ENCODE measurements at regions not wholly inside any gene's neighbourhood (a gene's known extent, or its start where the extent isn't known, plus 50 kb on each side); places are given as distances from the start of the nearest gene placed in this dataset.

GRCh38 chr5:53403291-53403690 lies 77.1 kb upstream of the FST start:
- no peaks in the 10 kb centered on the region for H4K20me1 ChIP-seq (ENCODE audit: insufficient read depth)
- H3K4me1 ChIP-seq (ENCODE audit: insufficient read depth): peaks cover 59% of the 10 kb centered on the region
- no peaks in the 10 kb centered on the region for H3K36me3 ChIP-seq (ENCODE audit: low read depth)
- no peak overlapping the region for H3K4me2 ChIP-seq (ENCODE audit: unreplicated experiment)
- in situ Hi-C loops (cut with MboI): no loop called here
- H2AFZ ChIP-seq: no peak overlapping the region
- H3K9ac ChIP-seq: no peak overlapping the region
- 82 to 86% methylated on average over 3 of the region's 3 CpGs for WGBS, 2 experiments (ENCODE audit: low coverage in 1 of 2, low lambda C conversion rate in 2 of 2, missing lambda C conversion rate in 2 of 2)
- TF ChIP-seq EZH2 (IDR thresholded peaks at IDR 0.05; ENCODE audit: insufficient read depth, poor library complexity, severe bottlenecking) (no peak), EZH2phosphoT487 (IDR thresholded peaks at IDR 0.05; ENCODE audit: insufficient read depth, low read depth) (no peak)
- H3K4me3 ChIP-seq: no peak overlapping the region
- H3K27me3 ChIP-seq (replicated peaks; ENCODE audit: insufficient read depth): no peaks in the 10 kb centered on the region
- H3F3A ChIP-seq (ENCODE audit: insufficient read depth): peaks cover 48% of the 10 kb centered on the region
- no peaks in the 10 kb centered on the region for H3K79me2 ChIP-seq (ENCODE audit: insufficient read depth)
- no peaks in the 10 kb centered on the region for H3K9me2 ChIP-seq (ENCODE audit: insufficient read depth)
- no peaks in the 10 kb centered on the region for H3K9me3 ChIP-seq (ENCODE audit: low read depth)
- no peak overlapping the region for H3K27ac ChIP-seq
- DNase-seq: no peak

GRCh38 chr5:53403758-53404157 lies 76.7 kb upstream of the FST start:
- Histone ChIP-seq H3K9me3 (ENCODE audit: low read depth) (no peaks in the 10 kb centered on the region), H3K9ac (no peak overlapping the region), H4K20me1 (ENCODE audit: insufficient read depth) (no peaks in the 10 kb centered on the region), H3K4me1 (ENCODE audit: insufficient read depth) (peaks cover 54% of the 10 kb centered on the region), H3K9me2 (ENCODE audit: insufficient read depth) (no peaks in the 10 kb centered on the region), H2AFZ (no peak overlapping the region), H3K4me3 (no peak overlapping the region), H3K27me3 (replicated peaks; ENCODE audit: insufficient read depth) (no peaks in the 10 kb centered on the region), H3F3A (ENCODE audit: insufficient read depth) (peaks cover 44% of the 10 kb centered on the region), H3K4me2 (ENCODE audit: unreplicated experiment) (no peak overlapping the region), H3K27ac (no peak overlapping the region), H3K36me3 (ENCODE audit: low read depth) (no peaks in the 10 kb centered on the region), H3K79me2 (ENCODE audit: insufficient read depth) (no peaks in the 10 kb centered on the region)
- 16 to 20% methylated on average over 2 of the region's 2 CpGs for WGBS, 2 experiments (ENCODE audit: low coverage in 1 of 2, low lambda C conversion rate in 2 of 2, missing lambda C conversion rate in 2 of 2)
- TF ChIP-seq EZH2 (IDR thresholded peaks at IDR 0.05; ENCODE audit: insufficient read depth, poor library complexity, severe bottlenecking) (no peak), EZH2phosphoT487 (IDR thresholded peaks at IDR 0.05; ENCODE audit: insufficient read depth, low read depth) (no peak)
- in situ Hi-C loops (cut with MboI): no loop called here
- no peak for DNase-seq

DNA sequence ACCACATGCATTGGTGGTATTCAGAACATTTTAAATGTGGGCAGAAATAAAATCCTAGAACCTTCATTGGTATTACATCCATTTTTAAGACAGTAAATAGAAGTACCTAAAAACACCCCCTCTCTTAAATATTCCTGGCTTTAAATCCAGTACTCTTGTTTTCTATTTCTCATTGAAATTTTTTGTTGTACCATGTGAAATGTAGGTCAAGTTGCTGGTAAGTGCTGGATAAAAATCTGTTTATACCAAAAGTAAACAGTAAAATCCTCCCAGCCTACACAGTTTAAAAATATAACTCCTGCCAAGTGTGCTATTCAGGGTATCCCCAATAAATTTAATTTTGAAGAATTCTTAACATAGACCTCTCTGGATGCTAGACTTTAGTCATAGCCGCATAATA lies 75.0 kb upstream of the FST start:
- WGBS, 2 experiments (ENCODE audit: low coverage in 1 of 2, low lambda C conversion rate in 2 of 2, missing lambda C conversion rate in 2 of 2): 97% methylated on average over 1 of the region's 1 CpG
- Histone ChIP-seq H4K20me1 (ENCODE audit: insufficient read depth) (no peaks in the 10 kb centered on the region), H3K9ac (no peak overlapping the region), H3K4me3 (no peak overlapping the region), H3K27ac (no peak overlapping the region), H3K27me3 (replicated peaks; ENCODE audit: insufficient read depth) (no peaks in the 10 kb centered on the region), H3K36me3 (ENCODE audit: low read depth) (no peaks in the 10 kb centered on the region), H3K9me2 (ENCODE audit: insufficient read depth) (no peaks in the 10 kb centered on the region), H2AFZ (no peak overlapping the region), H3F3A (ENCODE audit: insufficient read depth) (peaks cover 31% of the 10 kb centered on the region), H3K9me3 (ENCODE audit: low read depth) (no peaks in the 10 kb centered on the region), H3K4me1 (ENCODE audit: insufficient read depth) (peaks cover 40% of the 10 kb centered on the region), H3K4me2 (ENCODE audit: unreplicated experiment) (no peak overlapping the region), H3K79me2 (ENCODE audit: insufficient read depth) (no peaks in the 10 kb centered on the region)
- DNase-seq: no peak
- in situ Hi-C loops (cut with MboI): no loop called here
- no peak for TF ChIP-seq EZH2phosphoT487 (IDR thresholded peaks at IDR 0.05; ENCODE audit: insufficient read depth, low read depth)
- no peak for TF ChIP-seq EZH2 (IDR thresholded peaks at IDR 0.05; ENCODE audit: insufficient read depth, poor library complexity, severe bottlenecking)

- no peak overlapping the region for H2AFZ ChIP-seq
- no peaks in the 10 kb centered on the region for H3K79me2 ChIP-seq (ENCODE audit: insufficient read depth)
- 27 to 32% methylated on average over 4 of the region's 4 CpGs for WGBS, 2 experiments (ENCODE audit: low coverage in 1 of 2, low lambda C conversion rate in 2 of 2, missing lambda C conversion rate in 2 of 2)
- peak overlapping the region; percentile 78 for H3K27ac ChIP-seq
- in situ Hi-C loops (cut with MboI): no loop called here
- 0 out of 2 replicates have a peak overlapping the region, but pooled peaks have one; percentile 12 for H3K9ac ChIP-seq
- H3K9me2 ChIP-seq (ENCODE audit: insufficient read depth): no peaks in the 10 kb centered on the region
- peak; percentile 91 for DNase-seq
- no peaks in the 10 kb centered on the region for H4K20me1 ChIP-seq (ENCODE audit: insufficient read depth)
- no peak overlapping the region for H3K4me3 ChIP-seq
- H3K27me3 ChIP-seq (replicated peaks; ENCODE audit: insufficient read depth): no peaks in the 10 kb centered on the region
- peak overlapping the region; percentile 58 for H3K4me2 ChIP-seq (ENCODE audit: unreplicated experiment)
- H3K4me1 ChIP-seq (ENCODE audit: insufficient read depth): peaks cover 36% of the 10 kb centered on the region
- no peaks in the 10 kb centered on the region for H3K36me3 ChIP-seq (ENCODE audit: low read depth)
- peaks cover 23% of the 10 kb centered on the region for H3F3A ChIP-seq (ENCODE audit: insufficient read depth)
- H3K9me3 ChIP-seq (ENCODE audit: low read depth): no peaks in the 10 kb centered on the region
- TF ChIP-seq EZH2 (IDR thresholded peaks at IDR 0.05; ENCODE audit: insufficient read depth, poor library complexity, severe bottlenecking): no peak
- TF ChIP-seq EZH2phosphoT487 (IDR thresholded peaks at IDR 0.05; ENCODE audit: insufficient read depth, low read depth): no peak
Measured at GRCh38 chr5:53406630-53407316, 73.7 kb upstream of the FST start.

Measured in GM23248 (cell line).